T47D (cell line): ENCODE measurements at regions not wholly inside any gene's neighbourhood (a gene's known extent, or its start where the extent isn't known, plus 50 kb on each side); places are given as distances from the start of the nearest gene placed in this dataset.
A peak's percentile ranks its signal among the peaks of the same experiment; 100 is the strongest.

ENCODE experiments used
- DNase-seq, 2 experiments: peaks; one replicate each; pipeline versions ENCODE4 v3.0.0 to v3.0.0-alpha.2; 2011 to 2012; ENCODE audit warnings: low read depth in 1 of 2, low spot score in 1 of 2
- JUND ChIP-seq: IDR thresholded peaks from 2 replicates; pipeline ENCODE4 v1.6.1; 2012; ENCODE audit warnings: low read depth
- in situ Hi-C: cut with HindIII; loops from 2 replicates; pipeline ENCODE4 v1.10.0; 2016; ENCODE audit warnings: low sequenced_read_pairs, low pct_unique_long_range_greater_than_20kb

DNA sequence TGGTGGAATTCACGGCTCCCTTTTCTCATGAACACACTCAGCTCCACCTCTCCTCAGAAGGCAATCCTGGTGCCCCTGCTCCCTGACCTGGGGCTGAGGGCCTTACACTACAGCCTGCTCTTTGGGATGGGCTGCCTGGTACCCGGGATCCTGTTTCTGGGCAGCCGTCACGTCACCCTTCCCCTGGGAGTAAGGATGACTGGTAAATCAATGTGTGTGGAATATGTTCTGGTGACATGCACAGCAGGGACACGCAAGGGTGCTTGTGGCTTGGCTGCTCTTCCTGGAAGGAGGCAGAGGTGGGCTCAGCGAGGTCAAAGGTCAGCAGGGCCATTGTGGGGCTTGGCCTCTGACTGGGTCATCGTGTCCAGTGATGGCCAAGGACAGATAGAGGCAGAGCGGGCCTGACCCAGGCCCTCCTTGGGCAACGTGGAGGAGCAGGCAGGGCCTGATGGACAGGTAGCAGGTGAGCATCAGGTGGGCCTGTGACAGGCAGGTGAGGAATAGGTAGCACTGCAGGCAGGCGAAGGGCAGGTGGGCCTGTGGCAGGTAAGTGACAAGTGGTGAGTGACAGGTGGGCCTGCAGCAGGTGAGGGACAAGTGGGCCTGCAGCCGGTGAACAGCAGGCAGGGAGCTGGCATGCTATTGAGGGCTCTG is 399.4 kb upstream of the IRX4 start:
- DNase-seq, result no peak
- in situ Hi-C loops, result no loop called here
- TF ChIP-seq JUND, result no peak

DNA sequence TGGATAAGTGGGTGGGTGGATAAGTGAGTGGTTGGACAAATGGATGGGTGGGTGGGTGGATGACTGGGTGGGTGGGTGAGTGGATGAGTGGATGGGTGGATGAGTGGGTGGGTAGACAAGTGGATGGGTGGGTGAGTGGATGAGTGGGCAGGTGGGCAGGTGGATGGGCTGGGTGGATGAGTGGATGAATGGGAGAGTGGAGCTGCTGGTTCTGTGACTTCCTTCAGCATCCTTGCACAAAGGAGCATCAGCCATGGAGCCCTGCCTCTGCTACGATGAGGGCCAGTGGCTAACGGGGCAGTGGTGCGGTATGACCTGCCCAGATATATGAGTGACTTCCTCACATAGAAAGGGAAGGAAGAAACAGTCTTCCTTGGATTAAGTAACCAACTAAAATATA is 398.7 kb upstream of the IRX4 start:
- in situ Hi-C loops, result no loop called here
- no peak for TF ChIP-seq JUND
- no peak for DNase-seq

DNA sequence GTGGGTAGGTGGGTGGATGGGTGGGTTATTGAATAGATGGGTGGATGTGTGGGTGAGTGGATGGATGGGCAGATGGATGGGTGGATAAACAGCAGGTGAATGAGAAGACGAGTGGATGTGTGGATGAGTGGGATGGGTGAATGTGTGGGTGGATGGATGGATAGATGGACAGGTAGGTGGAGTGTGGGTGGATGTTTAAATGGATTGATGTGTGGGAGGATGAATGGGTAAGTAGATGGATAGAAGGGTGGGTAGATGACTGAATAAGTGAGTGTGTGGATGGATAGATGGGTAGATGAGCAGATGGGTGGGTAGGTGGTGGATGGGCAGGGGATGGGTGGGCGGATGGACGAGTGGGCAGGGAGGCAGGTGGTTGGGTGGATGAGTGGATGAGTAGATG is 397.6 kb upstream of the IRX4 start:
- in situ Hi-C loops, result no loop called here
- DNase-seq, result no peak
- no peak for TF ChIP-seq JUND

DNA sequence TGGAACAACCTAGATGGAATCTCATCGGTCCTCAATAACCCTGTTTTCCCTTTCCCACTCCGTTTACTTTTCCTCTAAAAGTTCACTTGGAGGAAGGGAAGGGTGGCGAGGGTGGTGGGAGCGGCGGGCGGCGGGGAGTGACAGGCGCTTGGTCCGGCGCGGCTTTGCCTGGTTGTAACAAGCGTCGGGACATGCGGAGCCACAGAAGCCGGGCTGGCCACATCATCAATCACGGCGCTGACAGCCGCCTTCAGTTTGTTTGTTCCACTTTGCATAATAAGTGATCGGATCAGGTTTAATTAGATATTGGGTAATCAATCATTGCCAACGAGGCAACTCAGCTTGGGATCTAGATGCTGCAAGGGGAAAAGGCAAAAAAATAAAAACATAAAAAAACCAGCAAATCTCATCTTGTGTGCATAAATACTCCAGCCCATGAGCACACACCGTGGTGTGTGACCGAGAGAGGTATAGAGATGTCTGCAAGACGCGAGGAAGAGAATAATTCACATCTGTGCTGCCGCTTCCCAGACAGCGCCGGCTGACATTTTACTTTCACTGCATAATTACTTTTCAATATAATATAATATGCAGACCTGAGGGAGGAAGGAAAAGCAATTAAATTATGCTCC is 396.2 kb upstream of the IRX4 start:
- TF ChIP-seq JUND, result no peak
- in situ Hi-C loops, result no loop called here
- peak in 1 of 2 experiments; percentile 37 for DNase-seq

DNA sequence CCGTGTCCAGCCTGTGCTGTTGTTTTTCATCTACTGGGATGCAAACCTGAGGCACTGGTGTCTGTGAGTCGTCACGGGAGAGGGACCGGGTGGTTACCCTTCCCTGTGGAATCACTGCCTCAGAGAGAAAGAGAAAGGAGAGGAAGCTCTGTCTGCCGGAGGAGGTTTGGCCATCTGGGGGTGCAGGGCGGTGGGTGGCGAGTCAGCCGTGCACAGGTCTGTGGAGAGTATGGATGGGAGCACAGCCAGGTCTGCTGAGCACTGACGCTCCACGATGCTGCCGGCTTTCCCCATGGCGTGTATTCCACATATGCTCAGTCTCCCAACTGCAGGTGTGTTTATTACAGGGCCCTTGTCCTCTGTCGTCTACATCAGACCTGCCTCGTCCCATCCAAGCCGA is 395.2 kb upstream of the IRX4 start:
- in situ Hi-C loops, result no loop called here
- no peak for DNase-seq
- TF ChIP-seq JUND, result no peak

DNA sequence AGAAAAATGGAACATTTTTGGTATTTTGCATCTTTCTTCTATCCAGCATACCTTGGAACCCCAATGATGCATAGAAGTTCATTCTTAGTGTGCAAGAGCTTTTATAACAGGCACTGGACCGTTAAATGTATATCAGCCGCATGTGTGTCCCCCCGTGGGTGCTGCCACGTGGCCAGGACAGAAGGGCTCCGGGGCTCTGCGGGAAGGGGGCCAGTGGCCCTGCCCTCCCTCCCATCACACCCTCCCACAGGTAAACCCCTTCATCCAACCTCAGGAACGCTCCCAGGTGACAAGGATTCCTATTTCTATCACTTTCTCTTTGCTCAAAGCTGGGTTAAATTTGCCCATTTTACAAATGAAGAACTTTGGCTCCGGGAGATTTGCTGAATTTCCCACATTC is 393.4 kb upstream of the IRX4 start:
- in situ Hi-C loops, result no loop called here
- TF ChIP-seq JUND, result no peak
- no peak for DNase-seq

DNA sequence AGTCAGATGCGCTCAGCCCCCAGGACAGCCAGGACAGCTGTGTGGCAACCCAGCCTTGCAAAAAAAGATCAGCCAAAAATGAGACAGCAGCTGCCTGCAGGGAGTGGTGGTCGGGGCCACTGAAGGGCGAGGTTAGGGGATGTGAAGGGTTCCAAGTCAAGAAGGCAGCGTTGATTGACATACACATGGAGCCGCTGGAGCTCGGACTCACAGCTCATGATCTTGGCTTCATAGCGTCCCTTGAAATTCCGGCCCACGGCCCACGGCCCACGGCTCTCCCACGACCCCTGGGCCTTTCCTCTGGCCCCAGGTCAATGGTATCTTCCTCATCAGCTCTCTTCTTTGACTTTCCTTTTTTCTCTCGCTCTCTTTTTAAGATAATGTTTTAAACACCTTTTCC is 390.0 kb upstream of the IRX4 start:
- TF ChIP-seq JUND, result no peak
- in situ Hi-C loops, result no loop called here
- no peak for DNase-seq

DNA sequence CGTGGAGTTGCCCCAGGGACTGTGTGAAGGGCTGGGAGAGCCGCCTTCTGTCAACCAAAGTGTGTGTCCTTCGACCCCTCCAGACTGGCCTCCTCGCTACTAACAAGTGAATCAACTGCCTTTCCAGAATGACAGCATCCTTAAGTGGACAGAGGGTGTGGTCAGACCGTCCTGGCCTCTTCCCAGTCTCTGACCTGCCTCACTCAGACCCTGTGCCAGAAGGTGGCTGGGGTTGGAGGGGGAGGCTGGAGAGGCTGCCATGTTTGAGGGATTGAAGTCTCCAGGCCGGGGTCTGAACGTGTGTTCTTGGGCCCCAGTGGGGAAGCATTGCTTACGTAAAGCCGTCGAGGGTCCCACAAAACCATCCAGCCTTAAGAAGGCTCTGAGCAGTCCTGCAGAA is 389.3 kb upstream of the IRX4 start:
- in situ Hi-C loops, result no loop called here
- DNase-seq, result no peak
- TF ChIP-seq JUND, result no peak

DNA sequence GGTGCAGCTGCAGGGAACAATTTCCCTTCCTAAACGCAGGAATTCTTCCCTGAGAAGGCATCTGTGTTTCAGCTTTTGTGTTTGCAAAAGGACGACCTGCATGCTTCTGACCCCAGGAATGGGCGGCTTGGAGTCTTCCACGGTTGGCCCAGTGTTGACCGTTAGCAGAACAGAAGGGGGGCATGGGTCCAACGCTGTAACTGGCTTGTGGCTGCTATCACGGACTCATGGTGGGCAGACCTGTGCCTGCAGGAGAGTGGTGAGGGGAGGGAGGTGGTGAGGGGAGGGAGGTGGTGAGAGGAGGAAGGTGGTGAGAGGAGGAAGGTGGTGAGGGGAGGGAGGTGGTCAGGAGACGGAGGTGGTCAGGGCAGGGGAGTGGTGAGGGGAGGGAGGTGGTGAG is 388.6 kb upstream of the IRX4 start:
- in situ Hi-C loops, result no loop called here
- DNase-seq, result no peak
- no peak for TF ChIP-seq JUND

DNA sequence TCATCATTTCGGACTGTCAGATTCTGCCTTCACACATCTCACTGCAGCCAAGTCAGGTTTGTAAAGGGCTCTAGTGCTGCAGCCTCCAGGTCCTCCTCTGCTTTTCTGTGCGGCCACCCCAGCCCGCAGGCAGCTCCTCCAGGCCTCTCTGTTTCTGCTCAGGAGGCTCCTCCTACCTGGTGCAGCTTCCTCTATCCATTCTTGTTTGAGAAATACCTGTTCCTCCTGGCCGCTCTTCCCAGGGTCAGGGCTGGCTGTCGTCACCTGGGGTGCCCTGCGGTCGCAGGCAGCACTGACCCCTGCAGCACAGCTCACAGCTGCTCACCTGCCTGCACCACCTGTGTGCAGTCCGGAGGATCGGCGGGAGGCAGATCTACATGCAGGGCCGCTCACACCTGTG is 387.7 kb upstream of the IRX4 start:
- TF ChIP-seq JUND, result no peak
- in situ Hi-C loops, result no loop called here
- DNase-seq, result no peak

DNA sequence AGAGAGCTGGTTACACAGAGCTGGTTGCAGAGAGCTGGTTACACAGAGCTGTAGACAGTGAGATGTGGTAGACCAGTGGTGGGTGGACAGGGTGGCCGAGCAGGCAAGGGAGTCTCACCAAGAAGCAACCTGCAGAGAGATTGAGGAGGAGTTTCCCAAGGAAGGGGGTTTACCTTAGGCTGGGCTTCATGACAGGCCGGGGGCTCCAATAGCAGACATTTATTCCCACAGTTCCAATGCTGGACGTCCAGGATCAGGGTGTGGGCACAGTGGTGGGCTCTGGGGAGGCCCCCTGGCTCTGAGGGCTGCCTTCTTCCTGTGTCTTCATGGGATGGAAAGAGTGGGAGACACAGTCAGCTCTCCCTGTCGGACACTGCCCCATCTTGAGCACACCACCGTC is 386.9 kb upstream of the IRX4 start:
- no peak for DNase-seq
- in situ Hi-C loops, result no loop called here
- no peak for TF ChIP-seq JUND

DNA sequence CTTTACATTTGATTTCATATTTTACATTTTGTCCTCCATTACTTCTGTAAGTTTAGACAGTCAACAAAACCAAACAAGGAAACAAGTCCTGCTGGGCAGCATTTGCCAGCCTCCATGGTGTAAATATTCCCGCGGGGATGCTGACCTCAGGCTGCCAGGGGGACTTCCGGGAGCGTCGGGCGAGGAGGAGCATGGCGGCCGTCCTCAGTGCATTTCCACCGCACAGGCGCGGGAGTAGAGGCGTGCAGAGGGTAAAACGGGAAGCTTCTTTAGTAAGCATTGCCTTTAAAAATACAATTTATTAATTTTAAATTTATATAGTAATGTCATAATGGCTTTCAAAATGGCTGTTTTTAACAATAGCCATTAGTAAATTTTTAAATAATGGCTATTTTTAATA is 385.3 kb upstream of the IRX4 start:
- DNase-seq, result peak in 1 of 2 experiments; percentile 37
- in situ Hi-C loops, result no loop called here
- no peak for TF ChIP-seq JUND

DNA sequence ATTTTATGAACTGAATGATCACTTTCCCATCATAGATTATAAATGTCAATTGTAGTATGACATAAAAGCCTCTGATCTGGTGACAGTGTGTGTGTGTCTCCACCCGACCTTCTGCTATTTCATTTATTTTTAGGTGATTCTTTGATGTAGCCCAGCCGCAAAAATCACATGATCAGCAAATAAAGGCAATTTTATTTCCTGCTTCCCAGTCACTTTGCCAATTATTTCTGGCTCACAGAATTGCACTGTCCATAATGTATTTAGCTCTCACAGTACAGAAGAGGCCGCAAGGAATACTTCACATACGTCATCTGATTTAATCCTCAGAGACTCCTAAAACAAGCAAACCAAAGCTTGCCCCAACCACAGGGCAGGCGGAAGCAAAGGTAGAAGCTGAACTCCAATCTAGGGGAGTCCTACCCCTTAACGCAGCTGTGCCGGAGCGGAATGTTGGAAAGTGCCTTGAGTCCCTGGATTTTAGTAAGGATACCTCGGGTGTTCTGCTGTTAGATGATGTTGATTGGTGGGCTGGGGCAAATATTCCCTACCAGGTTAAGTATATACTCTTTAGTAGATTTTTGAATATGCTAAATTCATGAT is 384.0 kb upstream of the IRX4 start:
- DNase-seq, result peak in 1 of 2 experiments; percentile 74
- TF ChIP-seq JUND, result no peak
- in situ Hi-C loops, result no loop called here
